Activated naive CD8-positive, alpha-beta T cell (primary cell): ENCODE measurements at regions not wholly inside any gene's neighbourhood (a gene's known extent, or its start where the extent isn't known, plus 50 kb on each side); places are given as distances from the start of the nearest gene placed in this dataset.
"Not testable (repeated sequence)": the region's sequence is repeated elsewhere in the genome, so short reads cannot be mapped to it uniquely, and the experiment has no call there.

Experiments
- H3K27ac Mint-ChIP-seq: one replicate; pipeline ENCODE4 v1.8.0; 2021; ENCODE audit warnings: mixed read lengths
- H3K27me3 Mint-ChIP-seq: one replicate; pipeline ENCODE4 v1.8.0; 2021; ENCODE audit warnings: mixed read lengths
- H3K36me3 Mint-ChIP-seq: one replicate; pipeline ENCODE4 v1.8.0; 2021; ENCODE audit warnings: mixed read lengths
- H3K4me1 Mint-ChIP-seq: one replicate; pipeline ENCODE4 v1.8.0; 2021; ENCODE audit warnings: low read depth, mixed read lengths
- H3K4me3 Mint-ChIP-seq: one replicate; pipeline ENCODE4 v1.8.0; 2021; ENCODE audit warnings: mild to moderate bottlenecking, mixed read lengths
- H3K9me3 Mint-ChIP-seq: one replicate; pipeline ENCODE4 v1.8.0; 2021; ENCODE audit warnings: low read depth, mixed read lengths

GRCh38 chr9:102244916-102245315 is 506.5 kb upstream of the GRIN3A start:
- no peaks in the 10 kb centered on the region for H3K4me1 Mint-ChIP-seq
- no peak overlapping the region for H3K27ac Mint-ChIP-seq
- H3K27me3 Mint-ChIP-seq, result no peaks in the 10 kb centered on the region
- H3K36me3 Mint-ChIP-seq, result no peaks in the 10 kb centered on the region
- H3K4me3 Mint-ChIP-seq, result no peak overlapping the region
- no peaks in the 10 kb centered on the region for H3K9me3 Mint-ChIP-seq

DNA sequence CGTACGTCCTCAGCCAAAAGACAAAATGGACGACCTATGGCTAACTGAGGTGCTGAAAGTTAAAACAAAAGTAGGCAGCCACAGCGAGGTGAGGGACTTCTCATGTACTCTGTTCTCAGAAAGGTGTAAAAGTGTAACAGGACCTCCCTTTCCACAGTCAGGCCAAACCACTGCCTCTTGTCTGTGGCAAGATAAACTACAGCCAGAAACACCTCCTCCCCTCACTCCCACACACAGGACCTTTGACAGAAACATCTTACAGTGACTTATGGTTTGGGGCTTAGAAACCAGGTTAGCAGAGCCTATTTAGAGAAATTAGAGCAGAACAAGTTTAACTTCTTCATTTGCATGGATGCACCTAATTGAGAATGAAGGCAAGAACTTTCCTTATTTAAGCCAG is 499.1 kb upstream of the GRIN3A start:
- H3K36me3 Mint-ChIP-seq, result no peaks in the 10 kb centered on the region
- no peak overlapping the region for H3K4me3 Mint-ChIP-seq
- H3K27me3 Mint-ChIP-seq, result peaks cover under 1% of the 10 kb centered on the region
- no peaks in the 10 kb centered on the region for H3K4me1 Mint-ChIP-seq
- no peak overlapping the region for H3K27ac Mint-ChIP-seq
- H3K9me3 Mint-ChIP-seq, result no peaks in the 10 kb centered on the region

DNA sequence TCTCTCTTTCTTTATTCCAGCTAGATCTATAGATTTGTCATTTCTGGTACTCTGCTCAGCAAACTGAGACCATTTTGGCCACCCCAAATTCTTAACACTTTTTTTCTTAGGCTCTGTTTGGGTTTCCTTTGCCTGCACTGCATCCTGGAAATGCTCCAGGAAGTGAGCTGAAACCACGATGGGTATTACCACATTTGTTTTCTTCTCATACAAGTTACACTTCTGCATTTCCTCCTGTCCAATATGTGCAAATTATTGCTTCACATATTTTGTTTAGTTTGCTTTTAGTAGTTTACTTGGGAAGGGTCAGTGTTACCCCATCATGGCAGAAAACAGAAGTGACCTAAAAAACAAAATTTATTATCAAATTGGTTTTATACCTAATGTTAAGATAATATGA is 498.6 kb upstream of the GRIN3A start:
- H3K9me3 Mint-ChIP-seq, result no peaks in the 10 kb centered on the region
- H3K27ac Mint-ChIP-seq, result no peak overlapping the region
- peaks cover 2% of the 10 kb centered on the region for H3K27me3 Mint-ChIP-seq
- no peak overlapping the region for H3K4me3 Mint-ChIP-seq
- no peaks in the 10 kb centered on the region for H3K36me3 Mint-ChIP-seq
- no peaks in the 10 kb centered on the region for H3K4me1 Mint-ChIP-seq

- H3K4me1 Mint-ChIP-seq, result not testable (repeated sequence)
These were observed 489.0 kb upstream of the GRIN3A start for GRCh38 chr9:102227416-102227815.

DNA sequence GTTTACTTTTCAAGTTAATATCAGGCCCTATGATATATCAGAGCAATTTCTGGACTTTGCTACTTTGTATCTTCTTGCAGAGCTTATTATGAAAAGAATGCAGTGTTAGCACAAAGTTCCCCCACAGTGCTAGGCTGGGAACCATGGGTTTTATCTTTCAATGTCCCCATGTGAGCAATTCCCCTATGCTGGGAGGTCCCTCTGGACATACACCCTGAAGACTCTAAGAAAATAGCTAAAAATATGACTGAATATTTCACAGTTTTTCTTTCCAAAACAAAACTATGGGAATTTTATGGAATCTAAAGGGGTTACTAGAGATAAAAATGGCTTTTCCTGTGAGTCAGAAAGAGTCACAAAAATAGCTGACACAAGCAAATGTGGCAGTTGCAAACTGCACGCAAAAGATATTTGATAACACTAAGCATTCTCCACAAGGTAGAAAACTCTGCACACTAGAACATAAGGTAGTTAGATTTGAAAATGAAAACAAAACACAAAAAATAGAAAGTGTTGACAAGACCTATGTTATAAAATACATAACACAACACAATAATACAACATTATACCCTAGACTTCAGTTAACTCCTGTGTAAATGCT is 487.5 kb upstream of the GRIN3A start:
- no peak overlapping the region for H3K4me3 Mint-ChIP-seq
- no peaks in the 10 kb centered on the region for H3K27me3 Mint-ChIP-seq
- no peak overlapping the region for H3K27ac Mint-ChIP-seq
- no peaks in the 10 kb centered on the region for H3K4me1 Mint-ChIP-seq
- no peaks in the 10 kb centered on the region for H3K9me3 Mint-ChIP-seq
- H3K36me3 Mint-ChIP-seq, result no peaks in the 10 kb centered on the region

More at GRCh38 chr9:102227416-102227815, 489.0 kb upstream of the GRIN3A start:
- not testable (repeated sequence) for H3K4me3 Mint-ChIP-seq, H3K27ac Mint-ChIP-seq, H3K9me3 Mint-ChIP-seq, H3K36me3 Mint-ChIP-seq, H3K27me3 Mint-ChIP-seq

DNA sequence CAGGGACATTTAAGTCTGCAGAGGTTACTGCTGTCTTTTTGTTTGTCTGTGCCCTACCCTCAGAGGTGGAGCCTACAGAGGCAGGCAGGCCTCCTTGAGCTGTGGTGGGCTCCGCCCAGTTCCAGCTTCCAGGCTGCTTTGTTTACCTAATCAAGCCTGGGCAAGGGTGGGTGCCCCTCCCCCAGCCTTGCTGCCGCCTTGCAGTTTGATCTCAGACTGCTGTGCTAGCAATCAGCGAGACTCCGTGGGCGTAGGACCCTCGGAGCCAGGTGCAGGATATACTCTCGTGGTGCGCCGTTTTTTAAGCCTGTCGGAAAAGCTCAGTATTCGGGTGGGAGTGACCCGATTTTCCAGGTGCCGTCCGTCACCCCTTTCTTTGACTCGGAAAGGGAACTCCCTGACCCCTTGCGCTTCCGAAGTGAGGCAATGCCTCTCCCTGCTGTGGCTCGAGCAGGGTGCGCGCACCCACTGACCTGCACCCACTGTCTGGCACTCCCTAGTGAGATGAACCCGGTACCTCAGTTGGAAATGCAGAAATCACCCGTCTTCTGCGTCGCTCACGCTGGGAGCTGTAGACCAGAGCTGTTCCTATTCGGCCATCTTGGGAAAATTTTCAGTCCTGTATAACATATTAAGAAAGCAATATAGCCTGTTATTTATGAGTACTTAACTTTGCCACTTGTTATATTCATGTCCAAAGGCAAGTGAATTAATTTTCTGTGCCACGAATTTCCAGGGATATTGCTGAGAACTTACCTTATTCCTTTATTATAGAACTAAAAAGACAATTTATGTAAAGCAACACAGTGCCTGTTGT is 485.1 kb upstream of the GRIN3A start:
- H3K9me3 Mint-ChIP-seq, H3K36me3 Mint-ChIP-seq, H3K27me3 Mint-ChIP-seq, H3K4me1 Mint-ChIP-seq, H3K27ac Mint-ChIP-seq, H3K4me3 Mint-ChIP-seq: not testable (repeated sequence)

DNA sequence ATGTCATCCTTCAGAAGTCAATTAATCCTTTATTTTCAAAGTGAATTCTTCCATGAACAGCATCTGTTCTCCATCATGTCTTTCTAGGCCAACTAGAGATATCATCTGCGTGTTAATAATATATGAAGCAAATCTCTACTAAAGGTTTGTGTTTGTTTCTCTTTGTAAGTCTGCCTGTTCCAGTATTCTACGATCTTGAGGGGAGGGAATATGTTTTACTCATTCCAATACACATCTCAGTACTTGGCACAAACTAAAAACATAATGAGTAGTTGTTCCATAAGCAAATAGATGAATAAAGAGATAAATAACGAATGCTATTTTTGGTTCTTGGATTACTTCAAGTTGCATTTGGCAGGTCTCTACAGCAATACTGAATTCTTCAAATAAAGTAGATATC is 470.7 kb upstream of the GRIN3A start:
- H3K4me1 Mint-ChIP-seq, result no peaks in the 10 kb centered on the region
- H3K9me3 Mint-ChIP-seq, result peaks cover 4% of the 10 kb centered on the region
- H3K27ac Mint-ChIP-seq, result no peak overlapping the region

GRCh38 chr9:102206432-102206831 is 468.0 kb upstream of the GRIN3A start:
- no peak overlapping the region for H3K4me3 Mint-ChIP-seq
- H3K27ac Mint-ChIP-seq, result no peak overlapping the region
- no peaks in the 10 kb centered on the region for H3K27me3 Mint-ChIP-seq
- H3K9me3 Mint-ChIP-seq, result peaks cover 7% of the 10 kb centered on the region
- no peaks in the 10 kb centered on the region for H3K4me1 Mint-ChIP-seq
- no peaks in the 10 kb centered on the region for H3K36me3 Mint-ChIP-seq

More for the DNA sequence above, 470.7 kb upstream of the GRIN3A start:
- no peaks in the 10 kb centered on the region for H3K27me3 Mint-ChIP-seq
- H3K36me3 Mint-ChIP-seq, result no peaks in the 10 kb centered on the region
- no peak overlapping the region for H3K4me3 Mint-ChIP-seq

- H3K9me3 Mint-ChIP-seq, result peaks cover 7% of the 10 kb centered on the region
- no peaks in the 10 kb centered on the region for H3K4me1 Mint-ChIP-seq
- H3K27ac Mint-ChIP-seq, result no peak overlapping the region
- H3K27me3 Mint-ChIP-seq, result no peaks in the 10 kb centered on the region
- H3K36me3 Mint-ChIP-seq, result no peaks in the 10 kb centered on the region
- H3K4me3 Mint-ChIP-seq, result no peak overlapping the region
These were observed 466.8 kb upstream of the GRIN3A start for GRCh38 chr9:102205251-102205650.

DNA sequence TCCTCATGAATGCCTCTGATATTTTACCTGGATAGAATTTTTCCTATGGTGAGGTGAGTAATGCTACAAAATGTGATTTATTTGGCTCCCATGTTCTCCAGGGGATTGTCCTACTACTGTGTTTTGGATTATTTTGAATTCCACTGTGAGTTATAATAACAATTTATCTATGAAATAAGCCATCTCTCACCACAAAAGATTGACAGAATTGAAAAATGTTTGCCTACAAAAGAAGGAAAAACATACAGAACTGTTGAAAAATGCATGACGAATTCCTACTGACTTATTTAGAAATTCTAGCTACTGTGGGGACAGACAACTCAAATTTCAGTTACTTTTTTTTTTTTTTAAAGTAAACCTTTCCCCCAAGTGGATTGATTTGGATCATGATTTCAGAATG is 463.7 kb upstream of the GRIN3A start:
- Mint-ChIP-seq H3K36me3 (no peaks in the 10 kb centered on the region), H3K4me1 (no peaks in the 10 kb centered on the region)

GRCh38 chr9:102185962-102186361 is 447.5 kb upstream of the GRIN3A start:
- Mint-ChIP-seq H3K4me1 (no peaks in the 10 kb centered on the region), H3K4me3 (no peak overlapping the region), H3K9me3 (peaks cover 5% of the 10 kb centered on the region), H3K36me3 (no peaks in the 10 kb centered on the region), H3K27ac (no peak overlapping the region), H3K27me3 (no peaks in the 10 kb centered on the region)

More for the DNA sequence above, 463.7 kb upstream of the GRIN3A start:
- Mint-ChIP-seq H3K4me3 (no peak overlapping the region), H3K27ac (no peak overlapping the region), H3K27me3 (no peaks in the 10 kb centered on the region), H3K9me3 (peaks cover 17% of the 10 kb centered on the region)

- Mint-ChIP-seq H3K4me1 (no peaks in the 10 kb centered on the region), H3K27ac (no peak overlapping the region), H3K27me3 (no peaks in the 10 kb centered on the region), H3K4me3 (no peak overlapping the region), H3K9me3 (peaks cover 5% of the 10 kb centered on the region), H3K36me3 (no peaks in the 10 kb centered on the region)
These were observed 446.9 kb upstream of the GRIN3A start for GRCh38 chr9:102185371-102185770.

- Mint-ChIP-seq H3K27ac (no peak overlapping the region), H3K36me3 (no peaks in the 10 kb centered on the region), H3K4me1 (no peaks in the 10 kb centered on the region), H3K27me3 (no peaks in the 10 kb centered on the region), H3K4me3 (no peak overlapping the region), H3K9me3 (peaks cover 10% of the 10 kb centered on the region)
These were observed 440.4 kb upstream of the GRIN3A start for GRCh38 chr9:102178811-102179210.

DNA sequence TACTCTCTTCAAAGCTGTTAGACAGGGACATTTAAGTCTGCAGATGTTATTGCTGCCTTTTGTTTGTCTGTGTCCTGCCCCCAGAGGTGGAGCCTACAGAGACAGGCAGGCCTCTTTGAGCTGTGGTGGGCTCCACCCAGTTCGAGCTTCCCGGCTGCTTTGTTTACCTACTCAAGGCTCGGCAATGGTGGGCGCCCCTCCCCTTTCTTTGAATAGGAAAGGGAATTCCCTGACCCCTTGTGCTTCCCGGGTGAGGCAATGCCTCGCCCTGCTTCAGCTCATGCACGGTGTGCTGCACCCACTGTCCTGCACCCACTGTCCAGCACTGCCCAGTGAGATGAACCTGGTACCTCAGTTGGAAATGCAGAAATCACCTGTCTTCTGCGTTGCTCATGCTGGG is 435.8 kb upstream of the GRIN3A start:
- not testable (repeated sequence) for H3K27me3 Mint-ChIP-seq, H3K27ac Mint-ChIP-seq, H3K4me3 Mint-ChIP-seq, H3K4me1 Mint-ChIP-seq, H3K36me3 Mint-ChIP-seq
- peaks cover 15% of the 10 kb centered on the region for H3K9me3 Mint-ChIP-seq

GRCh38 chr9:102164247-102164646 is 425.8 kb upstream of the GRIN3A start:
- Mint-ChIP-seq H3K9me3 (no peaks in the 10 kb centered on the region), H3K4me3 (no peak overlapping the region), H3K4me1 (no peaks in the 10 kb centered on the region), H3K27ac (no peak overlapping the region), H3K36me3 (no peaks in the 10 kb centered on the region), H3K27me3 (no peaks in the 10 kb centered on the region)

DNA sequence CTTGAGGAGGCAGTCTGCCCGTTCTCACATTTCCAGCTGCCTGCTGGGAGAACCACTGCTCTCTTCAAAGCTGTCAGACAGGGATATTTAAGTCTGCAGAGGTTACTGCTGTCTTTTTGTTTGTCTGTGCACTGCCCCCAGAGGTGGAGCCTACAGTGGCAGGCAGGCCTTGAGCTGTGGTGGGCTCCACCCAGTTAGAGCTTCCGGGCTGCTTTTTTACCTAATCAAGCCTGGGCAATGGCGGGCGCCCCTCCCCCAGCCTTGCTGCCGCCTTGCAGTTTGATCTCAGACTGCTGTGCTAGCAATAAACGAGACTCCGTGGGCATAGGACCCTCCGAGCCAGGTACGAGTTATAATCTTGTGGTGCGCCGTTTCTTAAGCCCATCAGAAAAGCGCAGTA is 414.6 kb upstream of the GRIN3A start:
- H3K36me3 Mint-ChIP-seq, H3K4me3 Mint-ChIP-seq, H3K27me3 Mint-ChIP-seq, H3K27ac Mint-ChIP-seq, H3K4me1 Mint-ChIP-seq: not testable (repeated sequence)
- H3K9me3 Mint-ChIP-seq, result peaks cover 23% of the 10 kb centered on the region
